ENCODE measurements at regions not wholly inside any gene's neighbourhood (a gene's known extent, or its start where the extent isn't known, plus 50 kb on each side); places are given as distances from the start of the nearest gene placed in this dataset.

GRCh38 chr5:60147791-60148190 is 254.3 kb upstream of the PDE4D start:
- H3K4me2 ChIP-seq (ENCODE audit: low read depth, low read length, poor library complexity, severe bottlenecking): no peak overlapping the region
- TF ChIP-seq CTCF (conservative IDR thresholded peaks at IDR 0.05; ENCODE audit: low read length) (no peak), EZH2phosphoT487 (IDR thresholded peaks at IDR 0.05; ENCODE audit: borderline replicate concordance) (no peak)
- H3K9me2 ChIP-seq (replicated peaks; ENCODE audit: low read depth, low read length): no peaks in the 10 kb centered on the region
- H4K20me1 ChIP-seq (ENCODE audit: insufficient read depth, low read length, poor library complexity, severe bottlenecking): no peaks in the 10 kb centered on the region
- H3K4me3 ChIP-seq (ENCODE audit: low read length, poor library complexity, severe bottlenecking): no peak overlapping the region
- no peaks in the 10 kb centered on the region for H3K36me3 ChIP-seq (ENCODE audit: insufficient read depth, low read length)
- no peaks in the 10 kb centered on the region for H3F3A ChIP-seq (ENCODE audit: low read depth)
- no peaks in the 10 kb centered on the region for H3K4me1 ChIP-seq (ENCODE audit: insufficient read depth, low read length, poor library complexity, severe bottlenecking)
- H3K9ac ChIP-seq (ENCODE audit: low read depth, low read length, poor library complexity, severe bottlenecking): no peak overlapping the region
- H3K9me3 ChIP-seq (ENCODE audit: insufficient read depth, low read depth, low read length): no peaks in the 10 kb centered on the region
- no peak overlapping the region for H2AFZ ChIP-seq (ENCODE audit: low read length)
- no peaks in the 10 kb centered on the region for H3K27me3 ChIP-seq (ENCODE audit: insufficient read depth, low read length, poor library complexity, severe bottlenecking)
- no peaks in the 10 kb centered on the region for H3K79me2 ChIP-seq (ENCODE audit: insufficient read depth, low read length)

GRCh38 chr5:60143942-60144549 is 250.5 kb upstream of the PDE4D start:
- H3K4me3 ChIP-seq (ENCODE audit: low read length, poor library complexity, severe bottlenecking): no peak overlapping the region
- H3K79me2 ChIP-seq (ENCODE audit: insufficient read depth, low read length): no peaks in the 10 kb centered on the region
- H4K20me1 ChIP-seq (ENCODE audit: insufficient read depth, low read length, poor library complexity, severe bottlenecking): no peaks in the 10 kb centered on the region
- H3K9me2 ChIP-seq (replicated peaks; ENCODE audit: low read depth, low read length): no peaks in the 10 kb centered on the region
- no peak overlapping the region for H2AFZ ChIP-seq (ENCODE audit: low read length)
- H3K4me2 ChIP-seq (ENCODE audit: low read depth, low read length, poor library complexity, severe bottlenecking): no peak overlapping the region
- H3K36me3 ChIP-seq (ENCODE audit: insufficient read depth, low read length): no peaks in the 10 kb centered on the region
- TF ChIP-seq CTCF (conservative IDR thresholded peaks at IDR 0.05; ENCODE audit: low read length) (no peak), EZH2phosphoT487 (IDR thresholded peaks at IDR 0.05; ENCODE audit: borderline replicate concordance) (no peak)
- H3K9ac ChIP-seq (ENCODE audit: low read depth, low read length, poor library complexity, severe bottlenecking): no peak overlapping the region
- no peaks in the 10 kb centered on the region for H3K9me3 ChIP-seq (ENCODE audit: insufficient read depth, low read depth, low read length)
- H3K4me1 ChIP-seq (ENCODE audit: insufficient read depth, low read length, poor library complexity, severe bottlenecking): no peaks in the 10 kb centered on the region
- no peaks in the 10 kb centered on the region for H3K27me3 ChIP-seq (ENCODE audit: insufficient read depth, low read length, poor library complexity, severe bottlenecking)
- no peaks in the 10 kb centered on the region for H3F3A ChIP-seq (ENCODE audit: low read depth)

- H3K4me3 ChIP-seq (ENCODE audit: low read length, poor library complexity, severe bottlenecking): no peak overlapping the region
- no peak overlapping the region for H2AFZ ChIP-seq (ENCODE audit: low read length)
- H3K4me1 ChIP-seq (ENCODE audit: insufficient read depth, low read length, poor library complexity, severe bottlenecking): no peaks in the 10 kb centered on the region
- no peaks in the 10 kb centered on the region for H3F3A ChIP-seq (ENCODE audit: low read depth)
- H3K79me2 ChIP-seq (ENCODE audit: insufficient read depth, low read length): no peaks in the 10 kb centered on the region
- no peaks in the 10 kb centered on the region for H3K9me2 ChIP-seq (replicated peaks; ENCODE audit: low read depth, low read length)
- H3K9ac ChIP-seq (ENCODE audit: low read depth, low read length, poor library complexity, severe bottlenecking): no peak overlapping the region
- no peaks in the 10 kb centered on the region for H3K9me3 ChIP-seq (ENCODE audit: insufficient read depth, low read depth, low read length)
- H3K27me3 ChIP-seq (ENCODE audit: insufficient read depth, low read length, poor library complexity, severe bottlenecking): no peaks in the 10 kb centered on the region
- H3K4me2 ChIP-seq (ENCODE audit: low read depth, low read length, poor library complexity, severe bottlenecking): no peak overlapping the region
- no peaks in the 10 kb centered on the region for H4K20me1 ChIP-seq (ENCODE audit: insufficient read depth, low read length, poor library complexity, severe bottlenecking)
- H3K36me3 ChIP-seq (ENCODE audit: insufficient read depth, low read length): no peaks in the 10 kb centered on the region
- TF ChIP-seq CTCF (conservative IDR thresholded peaks at IDR 0.05; ENCODE audit: low read length) (no peak), EZH2phosphoT487 (IDR thresholded peaks at IDR 0.05; ENCODE audit: borderline replicate concordance) (no peak)
Measured at GRCh38 chr5:60141119-60141518, 247.6 kb upstream of the PDE4D start.

All from Loucy (cell line).